GM23338 (cell line): ENCODE measurements at regions not wholly inside any gene's neighbourhood (a gene's known extent, or its start where the extent isn't known, plus 50 kb on each side); places are given as distances from the start of the nearest gene placed in this dataset.

ENCODE experiments used
- CTCF ChIP-seq, 2 experiments: fragments of 200-600 bp in 1 of 2; sonication (generic) in 1 of 2; conservative IDR thresholded peaks; 2 replicates each; pipeline versions ENCODE4 v1.5.1 to v1.6.1; 2016 to 2017; ENCODE audit warnings: antibody characterized with exemption in 2 of 2, low read depth in 2 of 2, mild to moderate bottlenecking in 2 of 2, moderate library complexity in 1 of 2
- EZH2 ChIP-seq: fragments of 200-600 bp; sonication (generic); IDR thresholded peaks from one replicate; pipeline ENCODE4 v1.8.0; 2017; ENCODE audit warnings: antibody characterized with exemption, mild to moderate bottlenecking, low read depth; ENCODE audit not compliant: unreplicated experiment
- EZH2phosphoT487 ChIP-seq: fragments of 200-600 bp; sonication (generic); IDR thresholded peaks from one replicate; pipeline ENCODE4 v1.8.1; 2018; ENCODE audit warnings: antibody characterized with exemption; ENCODE audit not compliant: unreplicated experiment
- NANOG ChIP-seq: IDR thresholded peaks from 2 replicates; pipeline ENCODE4 v1.6.1; 2016; ENCODE audit warnings: antibody characterized with exemption, borderline replicate concordance
- POLR2AphosphoS5 ChIP-seq: IDR thresholded peaks from 2 replicates; pipeline ENCODE4 v1.6.1; 2016; ENCODE audit warnings: antibody characterized with exemption, low read depth
- REST ChIP-seq: IDR thresholded peaks from one replicate; pipeline ENCODE4 v1.6.1; 2018; ENCODE audit warnings: antibody characterized with exemption; ENCODE audit not compliant: unreplicated experiment
- ZNF331 ChIP-seq: fragments of 250-450 bp; sonication (Bioruptor Pico); IDR thresholded peaks from 2 replicates; pipeline ENCODE4 v1.5.0; 2020; ENCODE audit warnings: low read depth, mild to moderate bottlenecking, moderate library complexity

GRCh38 chr6:9620687-9621086 lies 794.2 kb downstream of the TFAP2A start:
- TF ChIP-seq CTCF (conservative IDR thresholded peaks at IDR 0.05; ENCODE audit: low read depth in 2 of 2) (no peak), POLR2AphosphoS5 (no peak), REST (no peak), EZH2 (no peak), NANOG (no peak), EZH2phosphoT487 (no peak), ZNF331 (CRISPR knock-in tag) (no peak)
